CD4-positive, CD25-positive, alpha-beta regulatory T cell (primary cell): ENCODE measurements at regions not wholly inside any gene's neighbourhood (a gene's known extent, or its start where the extent isn't known, plus 50 kb on each side); places are given as distances from the start of the nearest gene placed in this dataset.

Source experiments
- ATAC-seq, 2 donors: fragments of 150-1000 bp; cut with Tn5 transposase; one replicate each; pipeline ENCODE4 v1.10.0; 2021; ENCODE audit warnings: low read depth in 2 of 2, moderate number of reproducible peaks in 2 of 2, moderate library complexity in 1 of 2
- DNase-seq, 3 donors: peaks; one replicate each; pipeline versions ENCODE4 v3.0.0 to v3.0.0-alpha.2; 2012 to 2022; ENCODE audit warnings: mixed read lengths in 1 of 3
- H3K27ac ChIP-seq: one replicate; pipeline ENCODE4 v1.7.0; 2013; ENCODE audit warnings: mild to moderate bottlenecking, low read length; ENCODE audit not compliant: insufficient read depth, poor library complexity, severe bottlenecking
- H3K27me3 ChIP-seq: one replicate; pipeline ENCODE4 v1.7.0; 2013; ENCODE audit warnings: low read length; ENCODE audit not compliant: control insufficient read depth, insufficient read depth
- H3K36me3 ChIP-seq: one replicate; pipeline ENCODE4 v1.7.0; 2013; ENCODE audit warnings: mild to moderate bottlenecking, low read length, moderate library complexity; ENCODE audit not compliant: control insufficient read depth, insufficient read depth
- H3K4me1 ChIP-seq: 2 replicates; pipeline ENCODE4 v1.7.0; 2013; ENCODE audit warnings: mild to moderate bottlenecking, low read length; ENCODE audit not compliant: insufficient read depth, control insufficient read depth, poor library complexity, severe bottlenecking
- H3K4me3 ChIP-seq: one replicate; pipeline ENCODE4 v1.7.0; 2013; ENCODE audit warnings: low read depth, mild to moderate bottlenecking, low read length, moderate library complexity
- H3K9me3 ChIP-seq, 2 experiments: 1 replicate in 1 of 2; 2 replicates in 1 of 2; pipeline ENCODE4 v1.7.0; 2013; ENCODE audit warnings: low read length in 2 of 2, mild to moderate bottlenecking in 1 of 2, moderate library complexity in 1 of 2; ENCODE audit not compliant: control insufficient read depth in 2 of 2
- H3K27ac Mint-ChIP-seq, 3 donors: one replicate each; pipeline ENCODE4 v1.8.0; 2020 to 2022; ENCODE audit warnings: mild to moderate bottlenecking in 3 of 3, mixed read lengths in 3 of 3, moderate library complexity in 2 of 3
- H3K27me3 Mint-ChIP-seq: one replicate; pipeline ENCODE4 v1.8.0; 2022; ENCODE audit warnings: mild to moderate bottlenecking, mixed read lengths
- H3K36me3 Mint-ChIP-seq: one replicate; pipeline ENCODE4 v1.8.0; 2020; ENCODE audit warnings: mixed read lengths
- H3K4me1 Mint-ChIP-seq, 4 donors: one replicate each; pipeline ENCODE4 v1.8.0; 2020 to 2022; ENCODE audit warnings: mixed read lengths in 4 of 4, mild to moderate bottlenecking in 1 of 4
- H3K4me3 Mint-ChIP-seq, 4 donors: one replicate each; pipeline ENCODE4 v1.8.0; 2020 to 2022; ENCODE audit warnings: mild to moderate bottlenecking in 4 of 4, mixed read lengths in 4 of 4, moderate library complexity in 3 of 4
- H3K9me3 Mint-ChIP-seq, 7 donors: one replicate each; pipeline ENCODE4 v1.8.0; 2020 to 2022; ENCODE audit warnings: mixed read lengths in 7 of 7, mild to moderate bottlenecking in 3 of 7, moderate library complexity in 2 of 7

DNA sequence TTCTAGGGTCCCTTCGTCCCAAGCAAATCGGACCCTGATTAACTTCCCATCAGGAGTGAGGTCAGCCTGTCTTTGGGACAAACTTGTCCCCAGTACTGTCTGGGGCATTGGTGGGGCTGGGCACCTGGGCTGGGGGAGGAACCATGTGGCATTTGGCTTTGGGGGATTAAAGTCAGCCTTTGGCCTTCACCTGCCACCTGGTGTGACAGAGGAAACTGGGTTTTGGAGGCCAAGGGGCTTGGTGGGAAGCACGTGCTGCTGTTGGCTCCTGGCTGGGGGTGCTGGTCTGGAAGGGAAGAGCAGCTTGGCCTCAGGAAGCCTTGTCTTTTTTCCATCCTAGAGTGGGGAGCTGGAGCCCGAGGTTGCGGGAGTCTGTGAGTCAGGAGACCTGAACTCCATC lies 78.4 kb upstream of the NECTIN1 start:
- Mint-ChIP-seq H3K4me1 (no peaks in the 10 kb centered on the region), H3K27me3 (peaks cover 6% of the 10 kb centered on the region), H3K9me3 (no peaks in the 10 kb centered on the region), H3K27ac (no peak overlapping the region), H3K36me3 (no peaks in the 10 kb centered on the region), H3K4me3 (no peak overlapping the region)
- Histone ChIP-seq H3K4me1 (no peaks in the 10 kb centered on the region), H3K27ac (no peak overlapping the region), H3K27me3 (no peaks in the 10 kb centered on the region), H3K9me3 (no peaks in the 10 kb centered on the region), H3K36me3 (no peaks in the 10 kb centered on the region), H3K4me3 (no peak overlapping the region)
- ATAC-seq = no peak
- DNase-seq = no peak

- DNase-seq = no peak
- no peaks in the 10 kb centered on the region for H3K4me1 Mint-ChIP-seq
- ATAC-seq = no peak
- no peaks in the 10 kb centered on the region for H3K9me3 Mint-ChIP-seq
- no peaks in the 10 kb centered on the region for H3K4me1 ChIP-seq
- H3K9me3 ChIP-seq = no peaks in the 10 kb centered on the region
- H3K27ac ChIP-seq = no peak overlapping the region
- H3K36me3 Mint-ChIP-seq = no peaks in the 10 kb centered on the region
- H3K36me3 ChIP-seq = no peaks in the 10 kb centered on the region
- H3K27ac Mint-ChIP-seq = no peak overlapping the region
- H3K4me3 Mint-ChIP-seq = no peak overlapping the region
- H3K27me3 ChIP-seq = no peaks in the 10 kb centered on the region
- H3K27me3 Mint-ChIP-seq = peaks cover 10% of the 10 kb centered on the region
- H3K4me3 ChIP-seq = no peak overlapping the region
Observed at GRCh38 chr11:119806064-119806915, 77.3 kb upstream of the NECTIN1 start.

- no peak for ATAC-seq
- H3K4me3 ChIP-seq = no peak overlapping the region
- H3K4me1 ChIP-seq = no peaks in the 10 kb centered on the region
- no peaks in the 10 kb centered on the region for H3K27me3 ChIP-seq
- H3K27ac Mint-ChIP-seq = no peak overlapping the region
- H3K4me3 Mint-ChIP-seq = no peak overlapping the region
- H3K9me3 Mint-ChIP-seq = no peaks in the 10 kb centered on the region
- no peaks in the 10 kb centered on the region for H3K36me3 Mint-ChIP-seq
- no peaks in the 10 kb centered on the region for H3K36me3 ChIP-seq
- no peaks in the 10 kb centered on the region for H3K9me3 ChIP-seq
- peaks cover 11% of the 10 kb centered on the region for H3K27me3 Mint-ChIP-seq
- DNase-seq = no peak
- no peak overlapping the region for H3K27ac ChIP-seq
- H3K4me1 Mint-ChIP-seq = no peaks in the 10 kb centered on the region
Observed at GRCh38 chr11:119805663-119806062, 76.7 kb upstream of the NECTIN1 start.

GRCh38 chr11:119804698-119805097 lies 75.7 kb upstream of the NECTIN1 start:
- no peak overlapping the region for H3K27ac ChIP-seq
- no peak overlapping the region for H3K27ac Mint-ChIP-seq
- H3K27me3 ChIP-seq = no peaks in the 10 kb centered on the region
- H3K9me3 Mint-ChIP-seq = no peaks in the 10 kb centered on the region
- H3K36me3 Mint-ChIP-seq = no peaks in the 10 kb centered on the region
- H3K27me3 Mint-ChIP-seq = peaks cover 11% of the 10 kb centered on the region
- no peaks in the 10 kb centered on the region for H3K36me3 ChIP-seq
- no peaks in the 10 kb centered on the region for H3K9me3 ChIP-seq
- H3K4me1 Mint-ChIP-seq = no peaks in the 10 kb centered on the region
- ATAC-seq (no peak), DNase-seq (no peak)
- H3K4me3 Mint-ChIP-seq = no peak overlapping the region
- H3K4me3 ChIP-seq = no peak overlapping the region
- no peaks in the 10 kb centered on the region for H3K4me1 ChIP-seq

- no peaks in the 10 kb centered on the region for H3K9me3 ChIP-seq
- H3K27ac Mint-ChIP-seq = no peak overlapping the region
- H3K27me3 Mint-ChIP-seq = peaks cover 9% of the 10 kb centered on the region
- H3K9me3 Mint-ChIP-seq = no peaks in the 10 kb centered on the region
- no peaks in the 10 kb centered on the region for H3K36me3 Mint-ChIP-seq
- no peaks in the 10 kb centered on the region for H3K36me3 ChIP-seq
- DNase-seq (no peak), ATAC-seq (no peak)
- H3K4me1 ChIP-seq = no peaks in the 10 kb centered on the region
- no peak overlapping the region for H3K27ac ChIP-seq
- H3K4me3 Mint-ChIP-seq = no peak overlapping the region
- H3K4me1 Mint-ChIP-seq = no peaks in the 10 kb centered on the region
- no peaks in the 10 kb centered on the region for H3K27me3 ChIP-seq
- no peak overlapping the region for H3K4me3 ChIP-seq
Observed at GRCh38 chr11:119803726-119804294, 74.8 kb upstream of the NECTIN1 start.

GRCh38 chr11:119803139-119803538 lies 74.1 kb upstream of the NECTIN1 start:
- no peaks in the 10 kb centered on the region for H3K4me1 Mint-ChIP-seq
- DNase-seq = no peak

DNA sequence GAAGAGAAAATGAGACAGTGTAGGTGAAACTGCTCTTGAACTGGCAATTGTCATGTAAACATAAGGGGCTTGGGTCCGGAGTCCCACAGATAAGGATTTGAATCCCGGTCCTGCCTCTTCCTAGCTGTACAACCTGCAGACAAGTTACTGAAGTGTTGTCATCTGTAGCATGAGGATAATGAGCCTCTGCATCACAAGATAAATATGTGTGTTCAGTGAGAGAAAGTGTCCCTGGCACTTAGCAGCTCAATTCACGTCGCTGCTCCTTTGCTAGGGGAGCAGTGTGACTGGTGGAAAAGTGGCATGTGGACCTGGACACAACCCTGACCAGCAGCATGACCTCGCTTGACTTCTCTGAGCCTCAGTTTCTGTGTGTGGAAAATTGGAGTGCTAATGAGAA lies 73.7 kb upstream of the NECTIN1 start:
- no peak for ATAC-seq
- no peaks in the 10 kb centered on the region for H3K9me3 Mint-ChIP-seq

More at GRCh38 chr11:119803139-119803538, 74.1 kb upstream of the NECTIN1 start:
- ATAC-seq = no peak
- H3K27me3 ChIP-seq = no peaks in the 10 kb centered on the region
- H3K9me3 ChIP-seq = no peaks in the 10 kb centered on the region
- peaks cover 10% of the 10 kb centered on the region for H3K27me3 Mint-ChIP-seq
- no peaks in the 10 kb centered on the region for H3K36me3 Mint-ChIP-seq
- no peaks in the 10 kb centered on the region for H3K36me3 ChIP-seq
- H3K9me3 Mint-ChIP-seq = no peaks in the 10 kb centered on the region
- H3K4me1 ChIP-seq = no peaks in the 10 kb centered on the region
- H3K4me3 Mint-ChIP-seq = no peak overlapping the region
- H3K4me3 ChIP-seq = no peak overlapping the region
- H3K27ac Mint-ChIP-seq = no peak overlapping the region
- H3K27ac ChIP-seq = no peak overlapping the region

GRCh38 chr11:119800619-119801018 lies 71.6 kb upstream of the NECTIN1 start:
- no peak overlapping the region for H3K4me3 Mint-ChIP-seq
- no peak for DNase-seq
- H3K27me3 Mint-ChIP-seq = peaks cover 10% of the 10 kb centered on the region
- Histone ChIP-seq H3K36me3 (no peaks in the 10 kb centered on the region), H3K27me3 (no peaks in the 10 kb centered on the region), H3K4me1 (no peaks in the 10 kb centered on the region), H3K27ac (no peak overlapping the region), H3K9me3 (no peaks in the 10 kb centered on the region), H3K4me3 (no peak overlapping the region)
- H3K4me1 Mint-ChIP-seq = no peaks in the 10 kb centered on the region
- no peaks in the 10 kb centered on the region for H3K36me3 Mint-ChIP-seq
- no peak overlapping the region for H3K27ac Mint-ChIP-seq
- ATAC-seq = no peak
- H3K9me3 Mint-ChIP-seq = no peaks in the 10 kb centered on the region

More for the DNA sequence above, 73.7 kb upstream of the NECTIN1 start:
- no peak for DNase-seq
- Histone ChIP-seq H3K9me3 (no peaks in the 10 kb centered on the region), H3K4me3 (no peak overlapping the region), H3K27ac (no peak overlapping the region), H3K27me3 (no peaks in the 10 kb centered on the region), H3K4me1 (no peaks in the 10 kb centered on the region), H3K36me3 (no peaks in the 10 kb centered on the region)
- Mint-ChIP-seq H3K27me3 (peaks cover 10% of the 10 kb centered on the region), H3K27ac (no peak overlapping the region), H3K36me3 (no peaks in the 10 kb centered on the region), H3K4me3 (no peak overlapping the region), H3K4me1 (no peaks in the 10 kb centered on the region)
